Glutamatergic neuron (in vitro differentiated cells): ENCODE measurements at regions not wholly inside any gene's neighbourhood (a gene's known extent, or its start where the extent isn't known, plus 50 kb on each side); places are given as distances from the start of the nearest gene placed in this dataset.

Experiments
- DNase-seq: peaks from one replicate; pipeline ENCODE4 v3.0.0; 2022
- H3K27ac Mint-ChIP-seq: one replicate; pipeline ENCODE4 v1.8.0; 2020; ENCODE audit warnings: mild to moderate bottlenecking, mixed read lengths, inconsistent platforms; ENCODE audit not compliant: unreplicated experiment
- H3K27me3 Mint-ChIP-seq: one replicate; pipeline ENCODE4 v1.8.0; 2020; ENCODE audit warnings: mild to moderate bottlenecking, moderate library complexity, mixed read lengths, inconsistent platforms; ENCODE audit not compliant: unreplicated experiment
- H3K36me3 Mint-ChIP-seq: one replicate; pipeline ENCODE4 v1.8.0; 2020; ENCODE audit warnings: mild to moderate bottlenecking, mixed read lengths, inconsistent platforms; ENCODE audit not compliant: unreplicated experiment
- H3K4me1 Mint-ChIP-seq: one replicate; pipeline ENCODE4 v1.8.0; 2020; ENCODE audit warnings: mild to moderate bottlenecking, low read depth, mixed read lengths, inconsistent platforms; ENCODE audit not compliant: unreplicated experiment
- H3K4me3 Mint-ChIP-seq: one replicate; pipeline ENCODE4 v1.8.0; 2020; ENCODE audit warnings: mild to moderate bottlenecking, mixed read lengths, inconsistent platforms; ENCODE audit not compliant: unreplicated experiment
- H3K9me3 Mint-ChIP-seq: one replicate; pipeline ENCODE4 v1.8.0; 2020; ENCODE audit warnings: mild to moderate bottlenecking, moderate library complexity, mixed read lengths, inconsistent platforms; ENCODE audit not compliant: unreplicated experiment
- CTCF ChIP-seq: fragments of 200-600 bp; sonication (generic); IDR thresholded peaks from one replicate; pipeline ENCODE4 v1.5.0; 2021; ENCODE audit not compliant: partially characterized antibody, unreplicated experiment

DNA sequence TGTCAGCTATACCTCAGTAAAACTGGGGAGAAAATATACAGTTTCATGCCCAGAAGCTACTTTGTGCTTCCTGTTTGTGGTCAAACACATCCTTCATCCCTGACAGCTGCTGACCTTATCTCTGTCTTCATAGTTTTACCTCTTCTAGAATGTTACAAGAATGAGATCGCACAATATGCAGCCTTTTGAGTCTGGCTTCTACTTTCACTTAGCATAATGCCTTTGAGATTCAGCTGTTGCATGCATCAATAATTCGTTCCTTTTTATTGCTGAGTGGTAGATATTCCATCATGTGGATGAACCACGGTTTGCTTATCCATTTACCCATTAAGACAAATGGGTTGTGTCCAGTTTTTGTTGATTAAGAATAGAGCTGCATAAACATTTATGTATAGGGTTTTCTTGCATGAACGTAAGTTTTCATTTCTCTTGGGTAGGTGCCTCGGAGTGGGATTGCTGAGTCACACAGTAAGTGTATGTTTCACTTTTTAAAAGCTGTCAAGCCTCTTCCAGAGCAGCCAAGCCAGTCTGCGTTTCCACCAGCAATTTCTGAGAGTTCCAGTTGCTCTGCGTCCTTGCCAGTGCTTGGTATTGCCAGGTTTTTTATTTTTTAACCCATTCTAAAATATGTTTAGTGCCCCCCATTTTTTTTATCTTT, 86.6 kb upstream of the PAX1 start:
- no peaks in the 10 kb centered on the region for H3K27me3 Mint-ChIP-seq
- H3K36me3 Mint-ChIP-seq: no peaks in the 10 kb centered on the region
- H3K9me3 Mint-ChIP-seq: no peaks in the 10 kb centered on the region
- H3K4me3 Mint-ChIP-seq: no peak overlapping the region
- no peak for DNase-seq
- no peaks in the 10 kb centered on the region for H3K4me1 Mint-ChIP-seq
- H3K27ac Mint-ChIP-seq: no peak overlapping the region
- TF ChIP-seq CTCF: no peak

DNA sequence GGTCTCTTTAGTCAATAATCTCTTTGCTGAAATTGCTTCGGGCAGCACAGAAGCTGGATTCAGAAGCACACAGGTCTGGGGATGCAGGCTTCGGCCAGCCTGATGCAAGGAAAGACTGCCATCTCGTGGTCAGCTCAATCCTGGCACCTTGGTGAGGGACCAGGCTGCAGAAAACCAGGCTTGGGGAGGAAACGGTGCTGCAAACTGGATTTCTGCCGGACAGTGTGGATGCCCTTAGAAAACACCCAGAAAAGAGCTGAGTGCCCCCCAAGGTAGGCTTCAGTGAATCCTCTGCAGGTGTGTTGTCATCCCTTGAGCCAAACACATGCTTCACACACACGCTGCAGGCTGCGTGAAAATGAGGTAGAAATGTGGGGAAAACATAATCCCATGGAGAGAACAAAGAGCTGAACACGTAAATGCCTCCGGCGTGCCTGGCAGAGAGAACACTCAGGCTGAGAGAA, 89.8 kb upstream of the PAX1 start:
- no peaks in the 10 kb centered on the region for H3K27me3 Mint-ChIP-seq
- DNase-seq: peak; percentile 86
- peak; percentile 77 for TF ChIP-seq CTCF
- H3K27ac Mint-ChIP-seq: no peak overlapping the region
- peaks cover 2% of the 10 kb centered on the region for H3K9me3 Mint-ChIP-seq
- H3K36me3 Mint-ChIP-seq: no peaks in the 10 kb centered on the region
- no peaks in the 10 kb centered on the region for H3K4me1 Mint-ChIP-seq
- H3K4me3 Mint-ChIP-seq: no peak overlapping the region

- no peak for TF ChIP-seq CTCF
These were observed 90.5 kb upstream of the PAX1 start for GRCh38 chr20:21614980-21615379.

DNA sequence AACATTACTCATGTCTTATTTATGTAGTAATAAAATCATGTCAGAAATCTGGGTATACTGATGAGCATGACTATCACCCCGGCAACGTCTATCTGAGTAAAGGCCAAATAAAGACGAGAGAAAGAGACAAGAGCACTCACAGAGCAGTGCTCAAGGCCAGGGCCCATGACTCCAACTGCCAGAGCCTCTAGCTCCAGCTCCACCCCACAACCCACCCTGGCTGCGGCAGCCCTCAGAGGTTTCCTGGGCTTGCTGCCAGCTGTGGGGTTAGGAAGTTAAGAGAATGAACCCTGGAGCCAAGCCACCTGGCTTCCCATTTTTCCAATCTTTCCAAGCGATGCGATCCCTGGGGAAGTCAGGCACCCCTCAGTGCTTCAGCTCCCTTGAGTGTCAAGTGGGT, 92.0 kb upstream of the PAX1 start:
- Mint-ChIP-seq H3K4me1 (no peaks in the 10 kb centered on the region), H3K36me3 (no peaks in the 10 kb centered on the region)

More at GRCh38 chr20:21614980-21615379, 90.5 kb upstream of the PAX1 start:
- Mint-ChIP-seq H3K4me1 (no peaks in the 10 kb centered on the region), H3K27me3 (no peaks in the 10 kb centered on the region), H3K9me3 (peaks cover 2% of the 10 kb centered on the region), H3K36me3 (no peaks in the 10 kb centered on the region), H3K27ac (no peak overlapping the region), H3K4me3 (no peak overlapping the region)
- no peak for DNase-seq

More for the DNA sequence above, 92.0 kb upstream of the PAX1 start:
- no peak for DNase-seq
- peaks cover 2% of the 10 kb centered on the region for H3K27me3 Mint-ChIP-seq
- no peak for TF ChIP-seq CTCF
- H3K9me3 Mint-ChIP-seq: peaks cover 2% of the 10 kb centered on the region
- no peak overlapping the region for H3K4me3 Mint-ChIP-seq
- H3K27ac Mint-ChIP-seq: no peak overlapping the region
